ENCODE measurements at regions not wholly inside any gene's neighbourhood (a gene's known extent, or its start where the extent isn't known, plus 50 kb on each side); places are given as distances from the start of the nearest gene placed in this dataset.

DNA sequence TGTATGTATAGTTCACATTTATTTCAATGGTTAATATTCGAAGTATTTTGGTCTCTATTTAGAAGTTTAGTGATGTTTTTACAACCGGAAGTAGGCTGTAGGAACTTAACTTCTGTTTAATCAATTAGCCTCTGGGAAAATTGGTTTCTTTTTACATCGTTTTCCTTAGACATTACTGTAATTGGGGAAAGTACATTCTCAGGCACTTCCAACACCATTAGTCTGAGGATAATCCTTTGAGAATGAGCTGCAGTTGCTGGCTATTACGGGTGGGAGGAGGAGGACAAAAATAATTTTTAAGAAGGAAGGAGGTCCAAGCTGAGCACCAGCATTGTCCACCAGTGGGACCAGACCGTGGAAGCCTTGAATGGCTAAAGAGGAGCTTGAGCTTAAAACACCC lies 70.4 kb upstream of the ST3GAL5 start:
- no peak for TF ChIP-seq POLR2A (IDR thresholded peaks at IDR 0.05)
- no peak for TF ChIP-seq CTCF (IDR thresholded peaks at IDR 0.05)
